Naive thymus-derived CD4-positive, alpha-beta T cell (primary cell): ENCODE measurements at regions not wholly inside any gene's neighbourhood (a gene's known extent, or its start where the extent isn't known, plus 50 kb on each side); places are given as distances from the start of the nearest gene placed in this dataset.

Experiments used
- ATAC-seq: fragments of 150-1000 bp; cut with Tn5 transposase; 2 replicates; pipeline ENCODE4 v1.10.0; 2021; ENCODE audit warnings: mild to moderate bottlenecking, moderate library complexity
- CTCF ChIA-PET: fragments of 350-600 bp; sonication (Branson Sonifier 250); formaldehyde crosslinking; loops from one replicate; lab custom pipeline; 2021; ENCODE audit warnings: antibody characterized with exemption; lab: Charles Lee
- POLR2A ChIA-PET: fragments of 350-600 bp; sonication (Branson Sonifier 250); formaldehyde crosslinking; loops from one replicate; lab custom pipeline; 2021; ENCODE audit warnings: antibody characterized with exemption, inconsistent platforms; lab: Charles Lee
- DNase-seq, 9 donors: peaks; one replicate each; pipeline versions ENCODE4 v3.0.0 to v3.0.0-alpha.2; 2020 to 2022; ENCODE audit warnings: mixed read lengths in 1 of 9
- H3K27ac ChIP-seq: one replicate; pipeline ENCODE4 v1.7.0; 2013; ENCODE audit warnings: mild to moderate bottlenecking, low read depth, low read length, moderate library complexity
- H3K27me3 ChIP-seq, 2 donors: one replicate each; pipeline ENCODE4 v1.7.0; 2013; ENCODE audit warnings: low read length in 2 of 2, mild to moderate bottlenecking in 2 of 2, moderate library complexity in 2 of 2; ENCODE audit not compliant: control insufficient read depth in 2 of 2, insufficient read depth in 2 of 2
- H3K36me3 ChIP-seq, 3 experiments: 1 replicate in 2 of 3; 2 replicates in 1 of 3; pipeline ENCODE4 v1.7.0; 2013; ENCODE audit warnings: low read length in 3 of 3, mild to moderate bottlenecking in 3 of 3, moderate library complexity in 1 of 3; ENCODE audit not compliant: insufficient read depth in 3 of 3, control insufficient read depth in 2 of 3
- H3K4me1 ChIP-seq, 2 donors: one replicate each; pipeline ENCODE4 v1.7.0; 2013; ENCODE audit warnings: low read length in 2 of 2, mild to moderate bottlenecking in 2 of 2, moderate library complexity in 1 of 2; ENCODE audit not compliant: control insufficient read depth in 2 of 2, insufficient read depth in 2 of 2
- H3K4me3 ChIP-seq: 2 replicates; pipeline ENCODE4 v1.7.0; 2013; ENCODE audit warnings: mild to moderate bottlenecking, low read length
- H3K9me3 ChIP-seq, 3 experiments: 1 replicate in 2 of 3; 2 replicates in 1 of 3; pipeline ENCODE4 v1.7.0; 2013; ENCODE audit warnings: low read length in 3 of 3; ENCODE audit not compliant: control insufficient read depth in 2 of 3
- H3K27ac Mint-ChIP-seq, 9 donors: one replicate each; pipeline ENCODE4 v1.8.0; 2020 to 2022; ENCODE audit warnings: mixed read lengths in 9 of 9, mild to moderate bottlenecking in 8 of 9, moderate library complexity in 5 of 9, inconsistent platforms in 2 of 9
- H3K27me3 Mint-ChIP-seq, 5 donors: one replicate each; pipeline ENCODE4 v1.8.0; 2021 to 2022; ENCODE audit warnings: mixed read lengths in 5 of 5, mild to moderate bottlenecking in 1 of 5
- H3K36me3 Mint-ChIP-seq, 5 donors: one replicate each; pipeline ENCODE4 v1.8.0; 2020 to 2022; ENCODE audit warnings: mixed read lengths in 5 of 5, mild to moderate bottlenecking in 3 of 5, inconsistent platforms in 1 of 5
- H3K4me1 Mint-ChIP-seq, 7 donors: one replicate each; pipeline ENCODE4 v1.8.0; 2020 to 2022; ENCODE audit warnings: mixed read lengths in 7 of 7, mild to moderate bottlenecking in 3 of 7, inconsistent platforms in 1 of 7
- H3K4me3 Mint-ChIP-seq, 10 donors: one replicate each; pipeline ENCODE4 v1.8.0; 2020 to 2022; ENCODE audit warnings: mild to moderate bottlenecking in 10 of 10, mixed read lengths in 10 of 10, moderate library complexity in 6 of 10, inconsistent platforms in 2 of 10
- H3K9me3 Mint-ChIP-seq, 11 donors: one replicate each; pipeline ENCODE4 v1.8.0; 2020 to 2022; ENCODE audit warnings: mixed read lengths in 11 of 11, mild to moderate bottlenecking in 4 of 11, inconsistent platforms in 1 of 11, moderate library complexity in 1 of 11
- intact Hi-C, 2 donors: fragments of 100-400 bp; cut with micrococcal nuclease; formaldehyde crosslinking; loops; one replicate each; pipeline ENCODE4 v1.15.1; 2023

GRCh38 chr16:86391486-86391885 lies 118.8 kb upstream of the FOXF1 start:
- H3K27ac ChIP-seq: no peak overlapping the region
- no peaks in the 10 kb centered on the region for H3K36me3 ChIP-seq
- no peaks in the 10 kb centered on the region for H3K4me1 ChIP-seq
- peaks cover 0 to 4% (median 0%) of the 10 kb centered on the region in 11 donors for H3K9me3 Mint-ChIP-seq
- H3K27me3 Mint-ChIP-seq: peaks cover 0 to 23% (median 11%) of the 10 kb centered on the region in 5 donors
- no peak overlapping the region for H3K4me3 ChIP-seq
- no peaks in the 10 kb centered on the region for H3K27me3 ChIP-seq
- ChIA-PET POLR2A (no interaction called here), CTCF (interaction anchor here (0.7 kb wide), 1 partner anchor 809 kb away, joined by 3 read pairs; no protein-coding TSS in a partner anchor)
- intact Hi-C loops: no loop called here
- no peak for ATAC-seq
- no peaks in the 10 kb centered on the region for H3K36me3 Mint-ChIP-seq
- H3K9me3 ChIP-seq: no peaks in the 10 kb centered on the region
- DNase-seq: no peak
- peaks cover 0 to 2% (median 0%) of the 10 kb centered on the region in 7 donors for H3K4me1 Mint-ChIP-seq
- no peak overlapping the region for H3K4me3 Mint-ChIP-seq
- H3K27ac Mint-ChIP-seq: no peak overlapping the region

- Histone ChIP-seq H3K4me3 (no peak overlapping the region), H3K4me1 (no peaks in the 10 kb centered on the region), H3K9me3 (no peaks in the 10 kb centered on the region), H3K27me3 (no peaks in the 10 kb centered on the region), H3K27ac (no peak overlapping the region), H3K36me3 (no peaks in the 10 kb centered on the region)
- H3K36me3 Mint-ChIP-seq: no peaks in the 10 kb centered on the region
- H3K4me3 Mint-ChIP-seq: no peak overlapping the region
- DNase-seq: no peak
- no peak for ATAC-seq
- intact Hi-C loops: no loop called here
- ChIA-PET CTCF (interaction anchor here (0.7 kb wide), 1 partner anchor 809 kb away, joined by 3 read pairs; no protein-coding TSS in a partner anchor), POLR2A (no interaction called here)
- peaks cover 0 to 25% (median 11%) of the 10 kb centered on the region in 5 donors for H3K27me3 Mint-ChIP-seq
- H3K9me3 Mint-ChIP-seq: peaks cover 0 to 4% (median 0%) of the 10 kb centered on the region in 11 donors
- H3K27ac Mint-ChIP-seq: no peak overlapping the region
- peaks cover 0 to 2% (median 0%) of the 10 kb centered on the region in 7 donors for H3K4me1 Mint-ChIP-seq
Observed at GRCh38 chr16:86391984-86392383, 118.3 kb upstream of the FOXF1 start.

GRCh38 chr16:86392436-86393152 lies 117.7 kb upstream of the FOXF1 start:
- CTCF ChIA-PET: interaction anchor here (0.7 kb wide), 1 partner anchor 808 kb away, joined by 3 read pairs; no protein-coding TSS in a partner anchor
- H3K27ac ChIP-seq: no peak overlapping the region
- intact Hi-C loops: no loop called here

GRCh38 chr16:86393907-86394626 lies 116.3 kb upstream of the FOXF1 start:
- H3K27ac Mint-ChIP-seq: no peak overlapping the region
- CTCF ChIA-PET: no interaction called here
- no peak for DNase-seq

More at GRCh38 chr16:86392436-86393152, 117.7 kb upstream of the FOXF1 start:
- H3K27ac Mint-ChIP-seq: no peak overlapping the region
- H3K4me3 ChIP-seq: no peak overlapping the region
- POLR2A ChIA-PET: no interaction called here
- H3K36me3 ChIP-seq: no peaks in the 10 kb centered on the region
- ATAC-seq (no peak), DNase-seq (no peak)
- peaks cover 0 to 4% (median 0%) of the 10 kb centered on the region in 11 donors for H3K9me3 Mint-ChIP-seq
- no peaks in the 10 kb centered on the region for H3K4me1 ChIP-seq
- H3K9me3 ChIP-seq: no peaks in the 10 kb centered on the region
- H3K27me3 ChIP-seq: no peaks in the 10 kb centered on the region
- H3K36me3 Mint-ChIP-seq: no peaks in the 10 kb centered on the region
- no peak overlapping the region for H3K4me3 Mint-ChIP-seq
- peaks cover 0 to 27% (median 9%) of the 10 kb centered on the region in 5 donors for H3K27me3 Mint-ChIP-seq
- peaks cover 0 to 3% (median 0%) of the 10 kb centered on the region in 7 donors for H3K4me1 Mint-ChIP-seq

GRCh38 chr16:86395477-86395876 lies 114.8 kb upstream of the FOXF1 start:
- ATAC-seq (no peak), DNase-seq (no peak)
- peaks cover 0 to 3% (median 0%) of the 10 kb centered on the region in 7 donors for H3K4me1 Mint-ChIP-seq
- Histone ChIP-seq H3K36me3 (no peaks in the 10 kb centered on the region), H3K4me3 (no peak overlapping the region), H3K27ac (no peak overlapping the region), H3K4me1 (no peaks in the 10 kb centered on the region), H3K27me3 (no peaks in the 10 kb centered on the region), H3K9me3 (no peaks in the 10 kb centered on the region)
- intact Hi-C loops: no loop called here
- H3K9me3 Mint-ChIP-seq: peaks cover 0 to 2% (median 0%) of the 10 kb centered on the region in 11 donors
- H3K36me3 Mint-ChIP-seq: no peaks in the 10 kb centered on the region
- H3K27me3 Mint-ChIP-seq: peaks cover 0 to 14% (median 0%) of the 10 kb centered on the region in 5 donors
- no peak overlapping the region for H3K4me3 Mint-ChIP-seq
- ChIA-PET CTCF (interaction anchor here (0.6 kb wide), 1 partner anchor 9 kb away, joined by 4 read pairs; no protein-coding TSS in a partner anchor), POLR2A (no interaction called here)
- no peak overlapping the region for H3K27ac Mint-ChIP-seq

More at GRCh38 chr16:86393907-86394626, 116.3 kb upstream of the FOXF1 start:
- intact Hi-C loops: no loop called here
- POLR2A ChIA-PET: no interaction called here
- Mint-ChIP-seq H3K27me3 (peaks cover 0 to 20% (median 4%) of the 10 kb centered on the region in 5 donors), H3K9me3 (peaks cover 0 to 2% (median 0%) of the 10 kb centered on the region in 11 donors), H3K36me3 (no peaks in the 10 kb centered on the region), H3K4me3 (no peak overlapping the region), H3K4me1 (peaks cover 0 to 3% (median 0%) of the 10 kb centered on the region in 7 donors)
- ATAC-seq: no peak
- Histone ChIP-seq H3K4me1 (no peaks in the 10 kb centered on the region), H3K27ac (no peak overlapping the region), H3K9me3 (no peaks in the 10 kb centered on the region), H3K4me3 (no peak overlapping the region), H3K27me3 (no peaks in the 10 kb centered on the region), H3K36me3 (no peaks in the 10 kb centered on the region)

GRCh38 chr16:86396422-86396821 lies 113.9 kb upstream of the FOXF1 start:
- no peaks in the 10 kb centered on the region for H3K36me3 ChIP-seq
- ChIA-PET POLR2A (no interaction called here), CTCF (no interaction called here)
- intact Hi-C loops: no loop called here
- ATAC-seq (no peak), DNase-seq (no peak)
- no peak overlapping the region for H3K4me3 ChIP-seq
- H3K27me3 ChIP-seq: no peaks in the 10 kb centered on the region
- no peak overlapping the region for H3K27ac ChIP-seq
- Mint-ChIP-seq H3K36me3 (no peaks in the 10 kb centered on the region), H3K27ac (no peak overlapping the region), H3K9me3 (peaks cover 0 to 2% (median 0%) of the 10 kb centered on the region in 11 donors), H3K4me3 (no peak overlapping the region), H3K4me1 (peaks cover 0 to 1% (median 0%) of the 10 kb centered on the region in 7 donors), H3K27me3 (peaks cover 0 to 15% (median 0%) of the 10 kb centered on the region in 5 donors)
- H3K9me3 ChIP-seq: no peaks in the 10 kb centered on the region
- H3K4me1 ChIP-seq: no peaks in the 10 kb centered on the region
